ENCODE measurements at regions not wholly inside any gene's neighbourhood (a gene's known extent, or its start where the extent isn't known, plus 50 kb on each side); places are given as distances from the start of the nearest gene placed in this dataset.

DNA sequence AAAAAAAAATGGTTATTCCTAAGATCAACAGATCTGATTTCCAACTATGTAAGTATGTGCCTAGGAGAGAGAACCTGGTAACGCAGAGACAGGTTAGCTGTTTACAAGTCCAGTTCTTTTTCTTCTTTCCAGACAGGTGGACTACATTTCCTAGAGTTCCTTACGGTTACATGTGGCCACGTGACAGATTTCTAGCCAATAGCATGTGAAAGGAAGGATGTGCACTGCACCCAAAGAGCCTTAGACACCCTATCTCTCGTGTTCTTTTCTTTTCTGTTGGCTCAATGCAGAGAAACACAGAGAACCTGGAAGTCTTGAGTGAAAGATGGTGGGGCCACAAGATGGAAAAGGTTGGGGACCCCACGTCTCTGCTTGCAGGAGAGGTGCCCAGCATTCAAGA, 375.9 kb downstream of the TNS1 start:
- DNase-seq (no peak), ATAC-seq (replicated peaks in 1 of 4) (no peak)
- H3K27me3 Mint-ChIP-seq: peaks cover 0 to 10% of the 10 kb centered on the region in 2 donors
- H3K9me3 Mint-ChIP-seq: no peaks in the 10 kb centered on the region
- H3K27me3 ChIP-seq (replicated peaks in 1 of 2; ENCODE audit: control insufficient read depth in 2 of 2, extremely low read depth in 1 of 2, insufficient read depth in 2 of 2, low read length in 1 of 2): no peaks in the 10 kb centered on the region
- H3K36me3 Mint-ChIP-seq: no peaks in the 10 kb centered on the region
- whole genome bisulfite sequencing (ENCODE audit: insufficient coverage): 65% methylated on average over 2 of the region's 5 CpGs
- H3K27ac Mint-ChIP-seq: no peak overlapping the region
- H3K27ac ChIP-seq (ENCODE audit: low read length): no peak overlapping the region
- H3K4me3 ChIP-seq (ENCODE audit: control insufficient read depth in 1 of 2, extremely low read depth in 1 of 2, low read length in 1 of 2): no peak overlapping the region
- ChIA-PET POLR2A (no interaction called here), CTCF (no interaction called here)
- H3K9me3 ChIP-seq: no peaks in the 10 kb centered on the region
- H3K4me1 Mint-ChIP-seq: no peaks in the 10 kb centered on the region
- H3K4me1 ChIP-seq (ENCODE audit: control insufficient read depth in 1 of 2, extremely low read depth in 1 of 2, insufficient read depth in 2 of 2, low read length in 2 of 2): no peaks in the 10 kb centered on the region
- no peaks in the 10 kb centered on the region for H3K36me3 ChIP-seq (ENCODE audit: control insufficient read depth in 2 of 2, extremely low read depth in 1 of 2, insufficient read depth in 1 of 2, low read length in 1 of 2)
- H3K4me3 Mint-ChIP-seq: no peak overlapping the region

DNA sequence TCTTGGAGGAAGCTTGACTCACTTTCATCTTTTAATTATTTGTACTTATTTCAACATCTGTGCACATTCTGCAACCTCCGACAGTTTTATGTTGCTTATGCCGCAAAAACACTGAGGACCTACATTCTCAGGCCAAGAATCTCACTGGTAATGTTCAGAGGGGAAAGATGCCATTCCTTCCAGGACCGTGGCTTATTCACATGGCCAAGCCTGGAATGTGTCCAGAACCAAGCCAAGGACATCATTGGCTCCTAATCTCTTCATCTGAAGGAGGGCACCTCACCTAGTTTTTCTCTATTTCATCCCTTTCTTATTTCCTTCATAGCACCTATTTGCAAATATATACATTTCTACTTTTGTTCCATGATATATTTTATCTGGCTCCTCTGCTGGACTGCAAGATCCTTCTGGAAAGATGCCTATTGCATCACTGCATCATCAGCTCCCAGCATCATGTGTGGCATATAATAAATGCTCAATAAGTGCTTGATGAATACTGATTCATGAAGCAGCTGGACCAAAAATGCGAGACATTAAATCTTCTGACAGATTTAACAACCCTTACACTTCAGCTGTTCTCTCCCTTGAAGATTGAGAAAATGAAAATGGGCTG, 377.1 kb downstream of the TNS1 start:
- H3K4me3 Mint-ChIP-seq: no peak overlapping the region
- H3K27me3 ChIP-seq (replicated peaks in 1 of 2; ENCODE audit: control insufficient read depth in 2 of 2, extremely low read depth in 1 of 2, insufficient read depth in 2 of 2, low read length in 1 of 2): no peaks in the 10 kb centered on the region
- H3K27ac Mint-ChIP-seq: no peak overlapping the region
- no peaks in the 10 kb centered on the region for H3K27me3 Mint-ChIP-seq
- ATAC-seq (replicated peaks in 1 of 4): no peak
- ChIA-PET CTCF (interaction anchor here in 1 of 2 donors (0.5 kb wide), 1 partner anchor 146 kb away, joined by 6 read pairs; no protein-coding TSS in a partner anchor), POLR2A (no interaction called here)
- H3K36me3 Mint-ChIP-seq: no peaks in the 10 kb centered on the region
- no peak overlapping the region for H3K4me3 ChIP-seq (ENCODE audit: control insufficient read depth in 1 of 2, extremely low read depth in 1 of 2, low read length in 1 of 2)
- no peak for DNase-seq
- H3K9me3 ChIP-seq: no peaks in the 10 kb centered on the region
- H3K4me1 ChIP-seq (ENCODE audit: control insufficient read depth in 1 of 2, extremely low read depth in 1 of 2, insufficient read depth in 2 of 2, low read length in 2 of 2): no peaks in the 10 kb centered on the region
- H3K4me1 Mint-ChIP-seq: no peaks in the 10 kb centered on the region
- H3K36me3 ChIP-seq (ENCODE audit: control insufficient read depth in 2 of 2, extremely low read depth in 1 of 2, insufficient read depth in 1 of 2, low read length in 1 of 2): no peaks in the 10 kb centered on the region
- H3K27ac ChIP-seq (ENCODE audit: low read length): no peak overlapping the region
- WGBS (ENCODE audit: insufficient coverage): 80% methylated on average over 2 of the region's 4 CpGs
- no peaks in the 10 kb centered on the region for H3K9me3 Mint-ChIP-seq

DNA sequence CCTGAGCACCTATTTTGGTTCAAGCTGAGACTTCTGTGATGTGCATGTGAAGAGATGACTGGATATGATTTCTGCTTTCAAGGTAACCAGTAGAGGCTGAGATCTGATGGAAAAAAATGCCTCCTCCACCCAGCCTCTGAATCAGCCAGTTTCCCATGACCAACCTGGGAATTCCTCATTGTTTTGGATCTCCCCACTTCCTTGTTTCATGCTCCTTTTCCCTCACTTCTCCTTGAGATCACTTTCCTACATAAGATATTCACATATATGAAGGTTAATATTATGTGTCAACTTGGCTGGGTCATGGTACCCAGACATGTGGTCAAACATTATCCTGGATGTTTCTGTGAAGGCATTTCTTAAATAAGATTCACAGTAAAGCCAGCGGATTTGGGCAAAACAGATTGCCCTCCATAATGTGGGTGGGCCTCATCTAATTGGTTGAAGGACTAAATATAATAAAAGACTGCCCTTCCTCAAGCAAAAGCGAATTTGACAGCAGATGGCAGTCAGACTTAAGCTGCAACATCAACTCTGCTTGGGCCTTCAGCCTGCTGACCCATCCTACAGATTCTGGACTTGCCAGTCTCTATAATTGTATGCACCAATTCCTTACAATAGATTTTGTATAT, 379.4 kb downstream of the TNS1 start:
- WGBS (ENCODE audit: insufficient coverage): no CpG with 5 or more reads among the region's 2 CpGs
- H3K27ac Mint-ChIP-seq: no peak overlapping the region
- no peak overlapping the region for H3K4me3 Mint-ChIP-seq
- H3K4me1 Mint-ChIP-seq: no peaks in the 10 kb centered on the region
- H3K36me3 Mint-ChIP-seq: no peaks in the 10 kb centered on the region
- H3K27me3 Mint-ChIP-seq: no peaks in the 10 kb centered on the region
- ATAC-seq (replicated peaks in 1 of 4): no peak
- H3K9me3 Mint-ChIP-seq: no peaks in the 10 kb centered on the region
- no peaks in the 10 kb centered on the region for H3K9me3 ChIP-seq
- DNase-seq: no peak
- H3K4me3 ChIP-seq (ENCODE audit: control insufficient read depth in 1 of 2, extremely low read depth in 1 of 2, low read length in 1 of 2): no peak overlapping the region
- POLR2A ChIA-PET: no interaction called here
- no peaks in the 10 kb centered on the region for H3K4me1 ChIP-seq (ENCODE audit: control insufficient read depth in 1 of 2, extremely low read depth in 1 of 2, insufficient read depth in 2 of 2, low read length in 2 of 2)
- H3K36me3 ChIP-seq (ENCODE audit: control insufficient read depth in 2 of 2, extremely low read depth in 1 of 2, insufficient read depth in 1 of 2, low read length in 1 of 2): no peaks in the 10 kb centered on the region
- H3K27ac ChIP-seq (ENCODE audit: low read length): no peak overlapping the region
- CTCF ChIA-PET: no interaction called here
- H3K27me3 ChIP-seq (replicated peaks in 1 of 2; ENCODE audit: control insufficient read depth in 2 of 2, extremely low read depth in 1 of 2, insufficient read depth in 2 of 2, low read length in 1 of 2): no peaks in the 10 kb centered on the region

DNA sequence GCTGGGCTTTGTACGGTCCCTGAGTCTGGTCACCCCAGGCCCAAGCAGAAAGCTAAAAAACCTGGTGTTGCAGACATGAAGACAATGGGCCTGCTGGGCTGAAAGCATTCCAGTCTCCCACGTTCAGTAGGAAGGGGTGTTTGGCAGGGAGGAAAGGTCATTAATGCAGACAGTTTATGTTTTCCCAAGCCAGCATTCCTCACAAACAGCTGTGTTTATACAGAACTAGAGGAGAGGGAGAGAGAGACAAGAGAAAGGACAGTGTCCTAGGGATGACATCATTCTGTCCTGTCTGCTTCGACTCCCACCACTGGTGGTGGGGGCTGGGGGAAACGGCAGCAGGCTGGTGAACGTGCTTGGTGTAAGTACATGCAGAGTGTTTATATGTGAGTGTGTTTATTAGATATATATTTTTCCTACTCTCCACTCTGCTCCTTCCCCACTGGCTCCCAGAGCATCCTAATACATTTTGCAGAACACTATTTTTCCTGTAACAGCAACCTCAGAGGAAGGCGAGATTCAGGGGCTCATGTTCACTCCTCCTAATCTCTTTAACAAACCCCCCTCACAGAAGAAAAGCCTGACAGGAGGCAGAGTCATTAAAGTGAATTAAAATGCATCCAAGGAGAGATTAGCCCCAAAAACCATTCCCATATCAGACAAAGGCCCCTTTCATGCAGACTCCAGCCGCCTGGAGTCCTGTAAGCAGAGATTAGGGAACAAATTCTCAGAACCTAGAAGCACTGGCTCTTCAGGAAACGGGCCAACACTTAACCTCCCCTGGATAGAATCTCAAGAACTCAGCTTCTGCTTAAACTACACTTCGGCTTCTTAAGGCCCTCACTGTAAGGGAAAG, 380.4 kb downstream of the TNS1 start:
- Histone ChIP-seq H3K4me3 (ENCODE audit: control insufficient read depth in 1 of 2, extremely low read depth in 1 of 2, low read length in 1 of 2) (no peak overlapping the region), H3K4me1 (ENCODE audit: control insufficient read depth in 1 of 2, extremely low read depth in 1 of 2, insufficient read depth in 2 of 2, low read length in 2 of 2) (no peaks in the 10 kb centered on the region), H3K36me3 (ENCODE audit: control insufficient read depth in 2 of 2, extremely low read depth in 1 of 2, insufficient read depth in 1 of 2, low read length in 1 of 2) (no peaks in the 10 kb centered on the region), H3K27ac (ENCODE audit: low read length) (no peak overlapping the region), H3K27me3 (replicated peaks in 1 of 2; ENCODE audit: control insufficient read depth in 2 of 2, extremely low read depth in 1 of 2, insufficient read depth in 2 of 2, low read length in 1 of 2) (no peaks in the 10 kb centered on the region), H3K9me3 (no peaks in the 10 kb centered on the region)
- H3K27me3 Mint-ChIP-seq: no peaks in the 10 kb centered on the region
- no peak overlapping the region for H3K27ac Mint-ChIP-seq
- ChIA-PET CTCF (no interaction called here), POLR2A (no interaction called here)
- no peaks in the 10 kb centered on the region for H3K36me3 Mint-ChIP-seq
- 89% methylated on average over 2 of the region's 9 CpGs for WGBS (ENCODE audit: insufficient coverage)
- DNase-seq: no peak
- H3K9me3 Mint-ChIP-seq: no peaks in the 10 kb centered on the region
- H3K4me3 Mint-ChIP-seq: no peak overlapping the region
- H3K4me1 Mint-ChIP-seq: no peaks in the 10 kb centered on the region
- ATAC-seq (replicated peaks in 1 of 4): no peak

DNA sequence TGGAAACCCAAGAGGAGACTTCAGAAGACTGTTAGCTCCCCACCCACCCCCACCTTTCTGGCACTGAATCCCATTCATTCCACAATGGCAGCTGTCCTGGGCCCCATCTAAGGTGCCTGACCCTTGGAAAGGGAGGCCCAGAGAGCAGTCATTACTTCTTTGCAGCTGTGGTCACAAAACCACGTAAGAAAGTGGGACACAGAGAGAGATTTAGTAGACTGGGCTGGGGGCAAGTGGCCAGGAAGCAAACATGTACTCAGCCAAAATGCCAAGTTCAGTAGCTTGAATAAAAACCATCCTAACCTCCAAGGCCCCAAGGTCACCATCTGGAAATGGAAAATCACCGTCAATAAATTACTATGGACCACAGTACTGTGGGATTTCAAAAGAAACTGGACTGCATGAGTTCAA, 381.4 kb downstream of the TNS1 start:
- Histone ChIP-seq H3K4me1 (ENCODE audit: control insufficient read depth in 1 of 2, extremely low read depth in 1 of 2, insufficient read depth in 2 of 2, low read length in 2 of 2) (no peaks in the 10 kb centered on the region), H3K36me3 (ENCODE audit: control insufficient read depth in 2 of 2, extremely low read depth in 1 of 2, insufficient read depth in 1 of 2, low read length in 1 of 2) (no peaks in the 10 kb centered on the region), H3K4me3 (ENCODE audit: control insufficient read depth in 1 of 2, extremely low read depth in 1 of 2, low read length in 1 of 2) (no peak overlapping the region), H3K9me3 (no peaks in the 10 kb centered on the region), H3K27ac (ENCODE audit: low read length) (no peak overlapping the region), H3K27me3 (replicated peaks in 1 of 2; ENCODE audit: control insufficient read depth in 2 of 2, extremely low read depth in 1 of 2, insufficient read depth in 2 of 2, low read length in 1 of 2) (no peaks in the 10 kb centered on the region)
- Mint-ChIP-seq H3K36me3 (no peaks in the 10 kb centered on the region), H3K4me1 (no peaks in the 10 kb centered on the region), H3K27ac (no peak overlapping the region), H3K27me3 (no peaks in the 10 kb centered on the region), H3K9me3 (no peaks in the 10 kb centered on the region), H3K4me3 (no peak overlapping the region)
- ChIA-PET POLR2A (no interaction called here), CTCF (no interaction called here)
- no peak for ATAC-seq (replicated peaks in 1 of 4)
- 40% methylated on average over 1 of the region's 2 CpGs for WGBS (ENCODE audit: insufficient coverage)
- DNase-seq: no peak

DNA sequence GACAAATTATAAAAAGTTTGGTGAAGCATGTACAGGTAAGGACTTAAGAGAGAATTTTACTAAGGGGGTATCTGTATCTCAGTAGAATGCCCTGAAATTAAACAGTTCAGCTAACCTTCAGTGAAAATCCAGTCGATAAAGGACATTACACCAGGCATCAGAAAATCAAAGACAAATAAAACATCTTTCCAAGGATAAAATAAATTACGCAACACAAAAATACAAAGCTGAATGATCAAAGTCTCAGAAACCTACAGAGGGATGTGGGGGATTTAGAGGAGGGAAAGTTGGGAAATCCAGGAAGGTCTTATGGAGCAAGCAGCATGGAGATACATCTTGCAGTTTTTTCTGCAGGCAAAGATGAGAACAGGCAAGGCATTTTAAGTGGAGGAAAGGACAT, 384.1 kb downstream of the TNS1 start:
- ChIA-PET CTCF (no interaction called here), POLR2A (interaction anchor here in 1 of 2 donors (0.6 kb wide), 1 partner anchor 989 kb away, joined by 4 read pairs; no protein-coding TSS in a partner anchor)
- ATAC-seq (replicated peaks in 1 of 4) (no peak), DNase-seq (no peak)
- Mint-ChIP-seq H3K9me3 (no peaks in the 10 kb centered on the region), H3K27me3 (no peaks in the 10 kb centered on the region), H3K27ac (no peak overlapping the region), H3K4me1 (peaks cover 0 to 4% (median 0%) of the 10 kb centered on the region in 3 donors), H3K4me3 (no peak overlapping the region), H3K36me3 (no peaks in the 10 kb centered on the region)
- H3K36me3 ChIP-seq (ENCODE audit: control insufficient read depth in 2 of 2, extremely low read depth in 1 of 2, insufficient read depth in 1 of 2, low read length in 1 of 2): no peaks in the 10 kb centered on the region
- H3K27ac ChIP-seq (ENCODE audit: low read length): no peak overlapping the region
- no CpG with 5 or more reads among the region's 2 CpGs for WGBS (ENCODE audit: insufficient coverage)
- no peak overlapping the region for H3K4me3 ChIP-seq (ENCODE audit: control insufficient read depth in 1 of 2, extremely low read depth in 1 of 2, low read length in 1 of 2)
- no peaks in the 10 kb centered on the region for H3K4me1 ChIP-seq (ENCODE audit: control insufficient read depth in 1 of 2, extremely low read depth in 1 of 2, insufficient read depth in 2 of 2, low read length in 2 of 2)
- no peaks in the 10 kb centered on the region for H3K27me3 ChIP-seq (replicated peaks in 1 of 2; ENCODE audit: control insufficient read depth in 2 of 2, extremely low read depth in 1 of 2, insufficient read depth in 2 of 2, low read length in 1 of 2)
- no peaks in the 10 kb centered on the region for H3K9me3 ChIP-seq
